ENCODE measurements at regions not wholly inside any gene's neighbourhood (a gene's known extent, or its start where the extent isn't known, plus 50 kb on each side); places are given as distances from the start of the nearest gene placed in this dataset.

GRCh38 chr6:120005292-120005976, 655.9 kb upstream of the MAN1A1 start:
- TF ChIP-seq CTCF (conservative IDR thresholded peaks at IDR 0.05; ENCODE audit: low read depth in 2 of 2) (no peak), CREB1 (CRISPR knock-in tag; IDR thresholded peaks at IDR 0.05; ENCODE audit: low read depth) (no peak), POLR2AphosphoS5 (IDR thresholded peaks at IDR 0.05; ENCODE audit: low read depth) (no peak), ZNF331 (CRISPR knock-in tag; IDR thresholded peaks at IDR 0.05; ENCODE audit: low read depth) (no peak)
